NOMO-1 treated with dmso at 0.1 percent for 144 hours (cell line): ENCODE measurements at regions not wholly inside any gene's neighbourhood (a gene's known extent, or its start where the extent isn't known, plus 50 kb on each side); places are given as distances from the start of the nearest gene placed in this dataset.

ENCODE experiments used
- DNase-seq: peaks from one replicate; lab custom pipeline; 2025; ENCODE audit not compliant: unreplicated experiment; lab: John Stamatoyannopoulos, UW

DNA sequence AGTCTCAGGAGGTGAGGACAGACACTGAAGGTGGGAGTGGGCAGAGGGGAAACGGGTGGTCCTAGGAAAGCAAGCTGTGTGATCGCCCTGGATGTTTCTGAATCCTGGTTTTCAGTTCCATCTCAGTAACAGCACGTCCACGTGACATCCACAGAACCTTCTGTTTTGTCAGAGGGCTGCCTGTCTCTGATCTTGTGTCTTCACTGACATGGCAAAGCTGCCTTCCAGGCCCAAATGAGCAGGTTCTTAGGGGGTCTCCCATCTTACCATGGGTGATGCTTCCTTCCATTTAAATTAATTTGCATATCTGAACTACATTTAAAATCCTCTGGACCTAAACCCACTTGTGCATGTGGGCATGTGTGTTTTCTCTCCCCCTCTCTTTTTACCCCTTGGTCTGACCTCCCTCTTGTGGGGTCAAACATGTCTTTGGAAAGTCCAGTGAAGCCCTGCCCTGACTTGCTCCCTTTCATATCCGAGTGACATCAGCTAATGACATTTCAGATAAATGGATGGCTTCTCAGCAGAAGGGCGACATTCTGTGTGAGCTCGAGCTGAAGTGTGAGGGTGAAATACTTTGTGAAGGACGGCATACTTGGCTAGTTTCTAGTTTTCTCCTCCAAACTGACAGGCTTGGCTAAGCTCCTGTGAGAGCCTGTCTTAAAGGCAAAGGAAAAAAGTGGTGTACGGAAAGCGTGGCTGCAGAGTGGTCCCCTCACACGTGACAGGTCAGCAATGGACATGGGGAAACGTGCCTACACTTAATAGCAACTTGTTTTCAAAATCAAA is 204.8 kb upstream of the S1PR3 start:
- no peak for DNase-seq

DNA sequence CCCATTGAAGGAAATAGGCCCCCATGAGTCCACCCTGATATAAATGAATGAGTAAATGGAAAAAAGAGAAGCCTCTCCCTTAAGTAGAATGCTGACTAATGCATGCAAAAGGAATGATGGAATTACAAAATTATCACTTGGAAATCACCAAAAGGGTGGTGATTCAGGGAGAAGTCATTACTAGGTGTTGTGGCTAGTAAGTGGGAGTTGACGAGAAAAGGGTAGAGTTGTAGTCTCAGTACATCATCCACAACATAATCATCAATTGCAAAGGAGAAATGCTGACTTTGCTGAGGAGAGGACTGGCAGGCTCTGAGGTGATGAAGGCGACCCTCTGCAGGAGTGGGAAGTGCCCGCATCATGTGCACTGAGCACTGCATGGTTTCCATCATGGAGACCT is 201.5 kb upstream of the S1PR3 start:
- no peak for DNase-seq

DNA sequence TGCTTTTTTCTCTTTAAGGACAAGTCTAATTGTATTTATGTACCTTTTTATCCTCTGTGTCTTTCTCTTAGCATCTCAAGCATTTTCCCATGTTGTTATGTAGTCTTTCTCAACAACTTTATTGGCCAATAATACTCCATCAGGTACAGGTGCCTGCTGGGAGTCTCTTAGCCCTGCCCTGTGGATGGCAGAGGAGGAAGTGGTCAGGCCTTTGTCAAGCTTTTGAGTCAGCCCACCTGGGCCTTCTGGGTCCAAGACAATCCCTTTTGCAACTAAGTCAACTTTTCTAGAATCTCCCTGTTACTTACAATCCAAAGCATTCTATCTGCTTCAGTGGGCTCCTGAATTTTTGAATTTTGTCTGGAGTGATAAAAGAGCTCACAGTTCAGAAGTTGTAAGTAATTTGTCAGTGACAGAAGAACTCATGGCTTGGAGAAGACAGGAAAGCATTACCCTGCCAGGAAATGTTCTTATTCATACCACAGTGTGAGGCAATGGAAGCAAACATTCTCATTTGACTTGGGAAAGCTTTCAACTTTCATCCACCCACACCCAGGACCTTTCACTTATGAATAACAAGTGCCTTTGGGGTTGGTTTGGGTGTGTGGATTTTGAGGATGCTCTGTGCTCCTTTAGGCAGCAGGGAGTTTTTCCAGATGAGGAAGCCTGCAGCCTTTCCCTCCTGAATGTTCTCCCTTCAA is 200.0 kb upstream of the S1PR3 start:
- DNase-seq = no peak

DNA sequence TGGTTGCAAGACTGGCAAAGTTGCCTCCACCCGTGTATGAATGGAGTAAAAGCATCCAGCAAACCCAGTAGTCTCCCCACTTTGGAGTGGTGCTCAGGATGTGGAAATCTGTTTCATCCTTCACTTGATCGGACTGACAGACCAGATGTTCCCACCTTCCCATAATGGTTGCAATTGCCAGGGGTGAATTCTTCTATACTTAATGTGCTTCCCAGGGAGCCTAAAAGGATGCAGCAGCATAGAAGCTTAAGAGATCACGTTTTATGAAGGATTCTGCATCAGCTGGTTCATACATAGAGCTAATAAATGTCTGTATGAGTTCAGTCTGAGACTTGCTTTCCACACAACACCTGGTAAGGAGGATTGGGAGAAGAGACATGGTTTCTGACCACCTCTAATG is 198.8 kb upstream of the S1PR3 start:
- no peak for DNase-seq

DNA sequence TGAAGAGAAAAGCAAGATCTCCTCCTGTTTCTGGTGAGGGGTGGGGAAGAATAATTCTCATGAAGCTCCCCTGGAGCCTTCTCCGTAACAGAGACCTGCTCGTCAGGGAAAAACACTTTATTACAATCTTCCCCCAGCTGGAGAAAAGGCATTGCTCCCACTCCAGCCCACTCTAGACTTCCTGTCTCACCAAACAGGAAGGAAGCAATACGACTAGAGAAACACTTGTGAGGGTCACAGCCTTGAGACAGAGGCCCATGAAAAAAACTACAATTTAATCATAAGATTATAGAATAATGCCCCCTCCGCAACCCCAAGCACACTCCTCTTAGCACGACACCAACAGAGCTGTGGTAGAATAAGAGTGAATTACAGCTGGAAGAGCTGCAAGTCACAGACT is 197.2 kb upstream of the S1PR3 start:
- no peak for DNase-seq

DNA sequence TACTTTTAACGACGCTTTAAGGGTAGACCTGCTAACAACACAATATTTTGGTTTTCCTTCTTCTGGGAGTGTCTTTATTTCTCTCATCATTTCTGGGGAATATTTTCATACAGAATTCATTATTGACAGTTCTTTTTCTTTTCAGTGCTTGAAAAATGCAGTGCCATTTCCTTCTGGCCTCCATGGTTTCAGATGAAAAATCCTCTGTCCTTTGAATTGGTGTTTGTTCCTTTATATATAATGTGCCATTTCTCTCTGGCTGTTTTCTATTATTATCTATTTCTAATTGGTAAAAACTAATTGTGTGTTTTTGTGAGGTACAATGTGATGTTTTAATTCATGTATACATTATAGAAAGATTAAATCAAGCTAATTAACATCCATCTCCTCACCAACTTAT is 194.3 kb upstream of the S1PR3 start:
- DNase-seq = no peak

DNA sequence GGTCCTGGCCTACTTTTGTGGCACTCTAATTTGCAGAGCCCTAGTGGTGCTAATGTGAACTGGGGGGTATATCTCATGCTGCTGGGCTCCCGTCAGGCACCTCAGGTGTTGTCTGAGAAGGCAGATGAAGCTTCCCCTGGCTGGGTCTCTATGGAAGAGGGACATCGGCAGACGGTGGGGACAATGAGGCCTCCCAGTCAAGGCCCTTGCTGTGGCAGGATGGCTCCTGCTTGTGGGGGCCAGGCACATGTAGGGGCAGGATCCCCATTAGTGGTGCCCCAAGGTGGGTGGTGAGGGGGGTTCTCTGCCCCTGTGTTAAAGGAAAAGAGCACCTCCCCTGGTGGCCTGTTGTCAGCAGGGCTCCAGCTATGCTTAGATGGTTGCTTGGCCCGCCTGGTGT is 192.8 kb upstream of the S1PR3 start:
- DNase-seq = no peak

DNA sequence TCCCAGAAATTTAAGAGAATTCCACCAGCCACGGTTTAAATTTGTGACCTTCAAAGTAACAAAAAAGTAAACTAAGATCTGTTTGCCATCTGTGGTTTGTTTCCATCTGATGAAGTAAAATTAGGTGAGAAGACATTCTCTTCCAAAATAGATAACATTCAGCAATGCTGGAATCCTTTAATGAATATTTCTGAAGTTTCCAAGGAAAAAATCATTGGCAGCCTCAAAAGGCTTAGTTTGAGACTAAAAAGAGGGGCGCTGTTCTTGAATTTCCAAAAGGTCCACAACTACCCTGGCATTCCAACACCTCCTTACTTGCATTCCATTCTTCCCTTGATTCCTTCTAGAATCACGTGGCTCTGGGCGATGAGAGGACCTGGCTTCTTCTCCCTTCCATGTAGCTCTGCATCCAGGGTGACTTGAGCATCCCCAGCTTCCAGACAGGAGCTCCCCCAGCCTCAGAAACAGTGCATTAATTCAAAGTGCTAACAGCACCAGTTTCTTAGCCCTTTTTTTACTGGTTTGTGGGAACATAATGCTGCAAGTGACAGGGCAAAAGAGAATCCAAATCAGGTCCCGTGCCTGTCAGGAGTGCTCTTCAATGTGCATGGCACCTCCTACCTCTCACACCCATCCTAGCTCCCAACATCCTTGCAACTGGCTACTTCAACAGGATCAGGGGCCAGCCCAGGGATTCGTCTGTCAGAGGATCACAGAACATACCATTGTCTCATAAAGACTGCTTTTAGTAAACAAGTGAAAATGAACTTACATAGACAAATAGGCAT is 191.5 kb upstream of the S1PR3 start:
- no peak for DNase-seq

DNA sequence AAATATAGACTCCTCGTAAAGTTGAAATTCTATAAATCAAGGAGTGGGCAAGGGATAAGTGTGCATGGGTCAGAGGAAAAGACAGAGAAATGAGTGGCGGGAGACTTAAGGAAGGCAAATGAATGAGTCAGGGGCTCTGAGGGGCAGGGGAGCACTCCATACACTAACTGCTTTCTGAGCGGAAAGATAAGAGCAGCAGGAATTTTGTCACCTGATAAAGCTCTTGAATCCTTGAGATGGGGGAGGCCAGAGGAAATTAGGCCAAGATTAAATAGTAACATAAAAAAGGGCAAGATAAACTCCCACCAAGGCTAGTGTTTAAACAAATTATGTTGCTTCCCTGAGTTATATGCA is 191.0 kb upstream of the S1PR3 start:
- DNase-seq = no peak

DNA sequence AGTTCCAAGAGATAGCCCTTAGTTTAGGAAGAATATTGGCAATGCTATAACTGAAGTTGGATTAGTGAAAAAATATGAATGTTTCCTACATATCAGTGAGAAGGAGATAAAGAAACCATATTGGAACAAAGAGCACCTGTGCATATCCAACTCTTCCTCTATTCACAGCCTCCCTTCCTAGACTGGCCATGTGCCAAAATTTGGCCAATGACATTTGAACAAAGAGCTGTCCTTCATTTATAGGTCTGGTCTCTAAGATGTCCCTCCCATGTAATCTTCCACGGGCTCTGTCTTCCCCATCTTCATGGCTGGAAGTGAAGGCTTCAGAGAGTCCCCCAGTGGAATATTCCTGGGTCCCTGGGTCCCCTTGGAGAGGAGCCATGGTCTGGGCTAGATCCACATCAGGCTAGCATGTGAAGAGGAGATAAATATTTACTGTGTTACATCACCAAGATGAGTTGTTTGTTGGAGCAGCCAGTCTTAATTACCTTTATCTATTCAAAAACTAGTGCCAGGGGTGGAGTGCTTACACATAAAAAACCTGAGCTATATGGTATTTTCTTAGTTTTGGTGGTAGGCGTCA is 190.0 kb upstream of the S1PR3 start:
- DNase-seq = no peak

DNA sequence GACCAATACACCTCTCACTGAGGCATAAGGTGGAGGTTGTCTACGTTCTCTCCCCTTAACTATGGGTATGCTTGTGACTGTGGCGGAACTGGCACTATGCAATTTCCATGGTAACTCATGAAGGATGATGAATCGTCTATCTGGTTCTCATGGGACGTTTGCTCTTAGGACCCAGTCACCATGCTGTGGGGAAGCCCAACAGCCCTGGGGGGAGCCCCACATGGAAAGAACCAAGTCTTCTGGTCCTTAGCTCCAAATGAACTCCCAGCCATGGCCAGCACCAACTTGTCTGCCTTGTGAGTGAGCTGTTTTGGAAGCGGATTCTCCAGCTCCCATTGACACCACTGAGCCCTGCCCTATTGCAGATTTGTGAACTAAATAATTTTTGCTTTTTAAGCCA is 188.7 kb upstream of the S1PR3 start:
- DNase-seq = no peak

DNA sequence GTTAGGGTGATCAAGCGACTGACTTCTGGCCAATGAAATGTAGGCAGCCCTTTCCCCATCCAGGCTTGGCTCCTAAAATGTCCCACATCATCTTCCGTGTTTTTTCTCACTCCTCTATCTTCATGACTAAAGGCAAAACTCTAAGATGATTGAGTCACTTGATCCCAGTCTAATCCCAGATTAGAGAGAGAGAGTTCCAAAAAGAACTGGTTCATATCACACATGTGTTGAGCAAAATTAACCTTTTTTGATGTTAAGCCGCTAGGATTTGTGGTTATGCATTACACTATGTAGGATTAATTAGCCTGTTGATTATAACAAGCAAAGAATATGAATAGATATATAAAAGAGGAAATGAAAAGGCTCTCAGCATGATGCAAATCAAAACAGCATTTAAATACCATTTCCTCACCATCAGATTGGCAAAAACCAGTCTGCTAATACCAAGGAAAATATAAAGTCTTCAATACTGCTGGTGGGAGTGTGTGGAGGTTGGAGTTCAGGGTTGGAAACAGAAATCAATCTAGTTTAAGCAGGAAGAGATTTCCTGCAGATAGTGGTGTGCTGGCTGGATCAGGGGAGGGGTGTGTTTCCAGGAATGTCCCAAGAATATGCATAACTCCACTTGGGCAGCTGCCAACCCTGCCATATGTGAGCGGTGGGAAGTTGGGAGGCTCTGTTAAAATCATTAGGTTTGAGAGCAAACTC is 187.6 kb upstream of the S1PR3 start:
- no peak for DNase-seq

DNA sequence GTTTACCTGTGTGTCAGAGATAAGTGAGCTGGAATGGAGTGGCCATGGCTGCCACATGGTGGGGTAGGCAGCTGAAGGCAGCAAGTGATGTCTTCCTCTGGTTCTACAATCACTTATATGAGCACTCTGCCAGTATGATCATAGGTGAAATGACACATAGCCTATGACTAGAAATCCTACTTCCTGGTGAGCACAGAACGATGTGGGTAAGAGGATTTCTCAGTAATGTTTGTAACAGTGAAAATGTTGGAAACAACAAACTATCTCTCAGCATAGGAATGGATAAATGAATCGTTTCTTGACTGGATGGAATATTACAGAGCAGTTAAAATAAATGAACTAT is 187.0 kb upstream of the S1PR3 start:
- no peak for DNase-seq

DNA sequence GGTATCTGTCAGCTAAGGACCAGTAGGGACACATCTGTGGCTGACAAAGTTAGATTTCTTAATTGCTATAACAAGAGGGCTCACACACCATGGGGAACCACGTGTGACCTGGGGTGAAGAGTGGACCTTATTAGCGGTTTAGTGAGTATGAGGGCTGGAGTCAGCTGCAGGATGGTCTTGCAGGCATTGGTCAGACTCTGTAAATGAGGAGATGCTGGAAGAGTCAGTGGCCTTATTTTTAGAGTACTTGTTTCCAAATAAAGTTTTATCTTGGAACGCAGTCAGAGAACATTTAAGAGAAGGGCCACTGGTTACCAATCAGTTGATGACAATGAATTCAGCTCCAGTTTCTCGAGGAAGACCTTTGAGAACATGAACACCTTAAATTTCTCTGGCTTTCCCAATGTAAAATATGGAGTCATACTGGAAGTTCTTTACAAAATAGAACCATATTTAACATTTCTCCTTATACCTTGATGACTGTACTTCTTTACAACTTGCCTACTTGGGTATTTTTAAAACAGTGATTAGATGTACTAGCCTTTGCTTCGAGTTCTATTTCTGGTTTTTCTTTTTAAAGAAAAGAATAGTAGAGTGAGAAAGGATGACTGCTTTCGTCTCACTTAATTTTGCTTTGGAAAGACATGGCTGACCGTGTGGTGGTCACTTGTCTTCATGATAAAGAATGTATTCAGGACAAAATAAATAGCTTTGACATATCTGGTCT is 185.9 kb upstream of the S1PR3 start:
- DNase-seq = no peak

DNA sequence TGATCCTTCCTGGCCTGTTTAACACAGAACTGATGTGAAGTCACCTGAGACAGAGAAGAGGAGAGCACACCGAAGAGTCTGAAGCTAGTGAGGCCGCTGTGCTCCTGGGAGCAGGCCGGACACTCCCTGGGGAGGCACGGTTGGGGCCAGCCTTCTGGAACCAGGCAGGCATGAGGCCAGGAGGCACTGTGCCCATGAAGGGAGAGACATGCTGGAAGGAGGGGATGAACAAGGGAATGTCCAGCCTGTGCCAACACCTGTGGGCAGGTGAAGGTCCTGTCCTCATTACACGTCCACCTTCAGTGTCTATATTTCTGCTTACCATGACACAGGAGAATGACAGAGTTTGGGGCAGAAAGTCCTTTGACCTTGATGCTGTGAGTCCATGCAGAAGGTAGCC is 183.8 kb upstream of the S1PR3 start:
- DNase-seq = no peak

DNA sequence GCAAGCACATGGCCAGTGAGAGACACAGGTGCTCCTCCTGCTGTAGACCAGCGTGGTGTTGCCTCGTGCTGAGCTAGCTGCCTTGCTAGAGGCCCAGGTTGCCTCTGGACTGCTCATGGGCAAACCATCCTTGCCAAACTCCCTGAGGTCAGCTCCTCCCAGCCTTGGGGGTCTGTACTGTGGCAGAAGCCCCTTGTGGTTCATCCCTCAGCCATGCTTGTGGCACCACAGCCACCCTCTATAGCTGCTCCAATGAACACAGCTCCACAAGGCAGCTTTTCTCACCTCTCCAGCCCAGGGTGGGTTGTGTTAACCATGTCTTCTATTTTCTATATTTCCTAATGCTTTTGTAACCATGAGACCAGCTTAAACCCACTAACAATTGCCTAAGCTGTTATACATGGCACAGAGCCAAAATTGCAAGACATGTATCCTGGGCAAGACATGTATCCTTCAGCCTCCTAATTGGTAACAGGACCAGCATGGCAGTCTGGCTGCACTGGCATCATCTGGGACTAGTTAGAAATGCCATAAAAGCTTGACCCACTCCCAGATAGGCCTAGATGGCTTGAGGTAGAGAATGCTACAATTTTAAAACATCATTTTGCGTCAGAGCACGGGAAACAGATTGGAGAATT is 183.1 kb upstream of the S1PR3 start:
- no peak for DNase-seq

DNA sequence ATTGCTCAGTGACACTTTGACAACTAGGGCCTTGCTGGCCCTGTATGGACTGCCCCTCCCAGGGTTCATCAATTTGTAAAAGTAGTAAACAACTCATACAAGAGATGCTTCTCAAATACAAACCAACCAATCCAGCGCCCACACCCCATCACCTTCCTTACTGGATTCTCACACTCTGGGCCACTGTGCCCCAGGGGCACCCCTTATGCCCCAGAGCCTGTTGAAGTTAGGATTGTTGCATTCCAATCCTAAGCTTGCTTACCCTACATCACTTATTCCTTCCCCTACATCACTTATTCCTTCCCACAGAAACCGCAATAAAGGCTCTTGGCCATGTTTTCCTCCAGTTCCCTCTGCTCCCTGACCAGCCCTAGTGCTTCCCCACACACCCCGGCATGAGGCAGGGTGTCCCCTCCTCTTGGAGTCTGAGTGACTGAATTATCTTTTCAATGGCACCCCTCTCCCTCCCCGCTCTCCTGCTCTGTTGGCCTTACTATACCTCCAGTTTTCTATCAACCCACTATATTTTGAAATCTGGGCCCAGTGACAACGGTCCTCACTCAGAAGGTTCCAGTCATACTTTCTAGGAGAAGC is 182.4 kb upstream of the S1PR3 start:
- DNase-seq = no peak

DNA sequence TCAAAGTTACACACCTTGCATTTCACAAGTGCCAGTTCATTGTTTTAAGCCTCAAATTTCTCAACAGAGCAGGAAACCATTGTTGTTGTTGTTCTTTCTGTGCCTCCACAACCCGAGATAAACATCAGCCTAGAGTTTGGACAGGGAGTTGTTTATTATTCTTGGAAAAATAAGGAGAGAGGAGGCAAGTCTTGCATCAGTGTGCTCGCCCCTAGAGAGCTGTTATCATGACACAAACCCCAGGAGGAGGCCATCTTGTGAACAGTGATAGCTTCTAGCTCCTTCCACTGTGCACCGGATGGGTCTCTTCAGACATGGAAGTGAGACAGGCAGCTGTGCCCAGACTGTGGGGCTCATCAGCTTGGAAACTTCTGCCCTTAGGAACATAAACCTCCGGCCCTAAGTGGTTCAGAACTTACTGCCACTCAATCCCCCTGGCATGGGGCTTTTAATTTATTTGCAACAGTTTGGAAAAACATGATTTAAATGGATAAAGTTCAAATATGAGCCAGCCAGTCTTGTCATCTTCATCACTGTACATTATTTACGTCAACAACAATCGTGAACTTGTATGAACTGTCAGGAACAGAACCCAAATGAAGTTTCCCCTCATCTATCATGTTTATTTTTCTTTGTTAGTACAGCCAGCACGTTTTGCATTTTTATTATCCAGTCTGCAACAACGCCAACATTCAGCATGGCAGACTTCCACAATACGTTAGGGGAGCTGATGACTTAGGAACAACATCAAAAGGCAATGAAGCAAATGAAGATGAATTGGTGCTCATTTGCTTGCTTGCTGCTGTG is 181.7 kb upstream of the S1PR3 start:
- no peak for DNase-seq

DNA sequence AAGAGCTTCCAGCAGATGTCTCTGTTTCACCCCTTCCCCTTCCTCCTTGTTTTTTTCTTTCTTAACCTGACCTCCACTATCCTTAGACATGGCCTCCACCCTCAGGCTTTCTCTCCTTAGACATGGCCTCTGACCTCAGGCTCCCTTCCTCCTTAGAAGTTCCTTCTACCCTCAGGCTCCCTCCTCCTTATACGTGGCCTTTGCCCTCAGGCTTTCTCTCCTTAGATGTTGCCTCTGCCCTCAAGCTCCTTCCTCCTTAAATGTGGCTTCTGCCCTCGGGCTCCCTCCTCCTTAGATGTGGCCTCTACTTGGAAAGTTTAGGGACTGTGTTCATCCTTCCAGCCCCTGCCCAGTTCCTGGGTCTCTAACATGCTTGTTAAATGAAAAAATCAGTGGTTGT is 180.4 kb upstream of the S1PR3 start:
- no peak for DNase-seq
